ENCODE measurements at regions not wholly inside any gene's neighbourhood (a gene's known extent, or its start where the extent isn't known, plus 50 kb on each side); places are given as distances from the start of the nearest gene placed in this dataset.

- FAIRE-seq (no peak), DNase-seq (ENCODE audit: insufficient read length, low spot score) (no peak)
Observed at GRCh38 chr12:30044206-30044605, 260.5 kb upstream of the TMTC1 start.

DNA sequence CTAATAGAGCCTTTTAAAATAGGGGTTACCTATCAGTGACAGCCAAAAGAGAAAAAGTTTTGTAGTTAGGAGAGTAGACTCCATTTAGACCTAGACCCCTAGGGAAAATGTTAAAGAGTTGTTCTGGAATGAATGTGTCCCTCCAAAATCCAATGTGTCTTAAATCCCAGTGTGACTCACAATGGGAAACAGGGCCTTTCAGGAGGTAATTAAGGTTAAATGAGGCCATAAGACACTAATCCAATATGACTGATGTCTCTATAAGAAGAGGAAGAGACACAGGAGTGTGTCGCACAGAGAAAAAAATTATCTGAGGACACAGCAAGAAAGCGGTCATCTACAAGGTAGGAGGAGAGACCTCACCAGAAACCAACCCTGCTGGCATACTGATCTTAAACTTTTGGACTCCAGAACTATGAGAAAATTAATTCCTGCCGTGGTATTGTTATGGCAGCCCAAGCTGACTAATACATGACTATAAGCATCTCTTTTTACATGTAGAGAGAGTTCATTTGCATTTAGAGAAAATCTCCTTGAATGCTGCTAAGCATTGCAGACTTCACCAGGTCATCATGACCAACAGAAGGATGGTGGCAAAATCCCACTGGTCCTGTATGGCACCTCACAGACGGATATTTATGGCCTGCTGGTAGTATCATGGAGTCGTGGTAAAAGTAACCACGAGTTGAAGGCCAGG lies 259.6 kb upstream of the TMTC1 start:
- no peak for DNase-seq (ENCODE audit: insufficient read length, low spot score)
- no peak for FAIRE-seq

- FAIRE-seq (no peak), DNase-seq (ENCODE audit: insufficient read length, low spot score) (no peak)
Observed at GRCh38 chr12:30041096-30041495, 257.4 kb upstream of the TMTC1 start.

DNA sequence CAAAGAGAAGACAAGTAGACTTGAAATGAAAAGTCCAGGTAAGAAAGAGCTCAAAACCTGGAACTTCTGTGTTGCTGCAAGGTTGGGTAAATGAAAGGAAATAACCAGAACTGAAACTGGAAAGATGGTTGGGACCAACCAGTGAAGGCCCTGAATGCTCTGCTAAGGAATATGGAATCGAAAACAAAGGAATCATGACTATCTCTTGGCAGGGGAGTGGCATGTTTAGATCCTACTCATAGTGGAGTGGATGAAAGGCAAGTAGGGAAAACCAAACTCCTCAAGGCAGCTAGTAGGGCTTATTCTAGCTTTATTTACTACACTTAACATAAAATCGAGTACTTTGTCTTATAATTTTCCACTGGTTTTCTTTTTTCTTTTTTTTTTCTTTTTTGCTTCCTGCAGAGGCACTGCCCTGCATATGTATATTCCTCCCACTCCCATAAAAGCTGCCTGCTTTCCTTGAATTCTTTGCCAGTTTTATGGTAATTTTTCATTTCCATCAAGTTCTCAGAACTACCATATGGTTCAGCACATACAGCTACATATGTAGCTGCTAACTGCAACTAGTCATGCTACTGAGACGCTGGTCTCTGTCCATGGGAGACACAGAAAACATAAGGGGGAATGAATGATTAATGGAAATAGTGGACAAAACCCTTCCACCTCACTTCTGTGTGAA lies 247.1 kb upstream of the TMTC1 start:
- FAIRE-seq = no peak

GRCh38 chr12:30026621-30027234 lies 243.0 kb upstream of the TMTC1 start:
- FAIRE-seq (no peak), DNase-seq (ENCODE audit: insufficient read length, low spot score) (no peak)

More for the DNA sequence above, 247.1 kb upstream of the TMTC1 start:
- DNase-seq (ENCODE audit: insufficient read length, low spot score) = no peak

GRCh38 chr12:30025317-30025716 lies 241.6 kb upstream of the TMTC1 start:
- FAIRE-seq = no peak
- no peak for DNase-seq (ENCODE audit: insufficient read length, low spot score)

GRCh38 chr12:30023186-30023585 lies 239.4 kb upstream of the TMTC1 start:
- FAIRE-seq = no peak
- DNase-seq (ENCODE audit: insufficient read length, low spot score) = no peak

GRCh38 chr12:30021051-30021833 lies 237.5 kb upstream of the TMTC1 start:
- no peak for DNase-seq (ENCODE audit: insufficient read length, low spot score)
- FAIRE-seq = no peak

DNA sequence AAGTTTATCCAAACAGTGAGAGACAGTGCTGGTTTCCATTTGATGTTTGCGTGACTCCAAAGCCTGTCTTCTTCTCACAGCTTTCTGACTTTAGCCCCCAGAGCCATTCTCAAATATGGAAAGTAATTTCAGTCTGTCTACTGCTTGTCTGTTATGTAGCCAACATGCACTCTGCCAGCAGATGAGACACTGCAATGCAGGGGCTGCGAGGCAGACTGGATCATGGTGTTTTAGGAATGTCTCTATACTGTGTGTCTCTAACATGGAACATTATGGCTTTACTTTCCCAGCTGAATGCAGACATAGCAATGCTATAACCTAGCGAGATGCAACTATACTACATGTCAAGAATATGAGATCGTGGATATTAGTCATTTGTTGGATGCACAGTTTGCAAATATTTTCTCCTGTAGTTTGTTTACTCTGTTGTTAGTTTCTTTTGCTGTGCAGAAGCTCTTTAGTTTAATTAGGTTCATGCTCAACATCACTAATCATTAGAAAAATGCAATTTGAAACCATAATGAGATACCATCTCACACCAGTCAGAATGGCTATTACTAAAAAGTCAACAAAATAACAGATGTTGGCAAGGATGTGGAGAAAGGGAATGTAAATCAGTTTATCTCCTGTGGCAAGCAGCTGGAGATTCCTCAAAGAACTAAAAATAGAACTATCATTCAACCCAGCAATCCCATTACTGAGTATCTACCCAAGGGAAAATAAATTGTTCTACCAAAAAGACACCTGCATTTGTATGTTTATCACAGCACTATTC lies 235.8 kb upstream of the TMTC1 start:
- DNase-seq (ENCODE audit: insufficient read length, low spot score) (no peak), FAIRE-seq (no peak)

- no peak for FAIRE-seq
- no peak for DNase-seq (ENCODE audit: insufficient read length, low spot score)
Observed at GRCh38 chr12:30016540-30017055, 232.9 kb upstream of the TMTC1 start.

GRCh38 chr12:30015631-30016337 lies 232.0 kb upstream of the TMTC1 start:
- no peak for FAIRE-seq

GRCh38 chr12:30014991-30015390 lies 231.2 kb upstream of the TMTC1 start:
- no peak for DNase-seq (ENCODE audit: insufficient read length, low spot score)
- no peak for FAIRE-seq

More at GRCh38 chr12:30015631-30016337, 232.0 kb upstream of the TMTC1 start:
- DNase-seq (ENCODE audit: insufficient read length, low spot score) = no peak

DNA sequence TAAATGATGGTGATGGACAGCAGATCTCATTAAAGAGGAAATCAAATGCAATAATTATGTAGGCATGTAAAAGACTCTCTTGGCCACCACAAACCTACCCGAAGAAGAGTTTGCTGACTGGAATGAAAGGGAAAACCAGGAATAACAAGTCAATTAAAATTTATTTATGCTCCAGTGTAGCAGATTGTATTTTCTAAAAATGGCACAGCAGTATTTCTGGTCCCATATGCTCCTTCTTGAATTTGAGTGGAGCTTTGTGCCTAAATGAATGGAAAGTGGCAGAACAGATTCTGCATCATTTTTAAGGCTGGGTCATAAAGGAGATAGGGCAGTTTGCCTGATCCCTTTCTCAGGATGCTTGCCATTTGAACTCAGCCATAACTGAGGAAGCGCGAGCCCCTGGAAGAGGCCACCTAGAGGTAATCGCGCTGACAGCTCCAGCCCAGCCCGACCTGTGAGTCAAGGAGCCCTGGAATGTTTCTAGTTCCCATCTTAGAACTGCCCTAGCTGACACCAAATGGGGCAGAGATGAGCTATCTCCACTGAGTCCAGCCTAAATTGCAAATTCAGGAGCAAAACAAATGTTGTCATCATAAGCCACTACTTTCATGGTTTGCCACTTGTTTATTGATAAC lies 229.2 kb upstream of the TMTC1 start:
- FAIRE-seq (no peak), DNase-seq (ENCODE audit: insufficient read length, low spot score) (no peak)

- FAIRE-seq (no peak), DNase-seq (ENCODE audit: insufficient read length, low spot score) (no peak)
Observed at GRCh38 chr12:30010071-30011052, 226.6 kb upstream of the TMTC1 start.

DNA sequence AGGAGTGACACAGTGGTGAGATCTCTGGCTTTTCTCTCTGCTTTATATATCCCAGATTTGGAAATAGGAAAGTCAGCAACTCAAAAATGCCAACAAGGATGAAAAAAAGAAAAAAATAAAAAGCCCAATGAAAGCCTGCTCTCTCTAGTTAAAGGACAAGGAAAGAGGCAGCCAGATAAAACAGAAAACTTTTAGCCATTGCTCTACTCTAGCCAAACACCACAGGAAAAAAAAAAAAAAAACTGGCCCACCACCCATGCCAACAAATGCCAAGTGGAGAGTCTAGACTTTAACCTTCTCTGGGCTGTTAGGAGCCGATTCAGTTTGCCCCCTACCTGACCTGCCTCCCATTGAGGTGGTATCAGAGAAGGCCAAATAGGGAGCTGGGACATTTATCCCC lies 222.3 kb upstream of the TMTC1 start:
- FAIRE-seq (no peak), DNase-seq (ENCODE audit: insufficient read length, low spot score) (no peak)

- FAIRE-seq = no peak
- DNase-seq (ENCODE audit: insufficient read length, low spot score) = no peak
Observed at GRCh38 chr12:30003321-30003720, 219.6 kb upstream of the TMTC1 start.

DNA sequence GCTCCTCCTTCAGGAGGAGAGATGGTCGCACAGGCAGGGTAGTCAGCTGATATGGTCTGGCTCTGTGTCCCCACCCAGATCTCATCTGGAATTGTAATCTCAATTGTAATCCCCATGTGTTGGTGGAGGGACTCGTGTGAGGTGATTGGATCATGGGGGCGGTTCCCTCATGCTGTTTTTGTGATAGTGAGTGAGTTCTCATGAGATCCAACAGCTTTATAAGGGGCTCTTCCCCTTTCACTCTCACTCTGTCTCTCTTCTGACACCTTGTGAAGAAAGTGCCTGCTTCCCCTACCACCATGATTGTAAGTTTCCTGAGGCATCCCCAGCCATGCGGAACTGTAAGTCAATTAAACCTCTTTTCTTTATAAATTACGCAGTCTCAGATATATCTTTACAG lies 218.9 kb upstream of the TMTC1 start:
- no peak for FAIRE-seq
- no peak for DNase-seq (ENCODE audit: insufficient read length, low spot score)

DNA sequence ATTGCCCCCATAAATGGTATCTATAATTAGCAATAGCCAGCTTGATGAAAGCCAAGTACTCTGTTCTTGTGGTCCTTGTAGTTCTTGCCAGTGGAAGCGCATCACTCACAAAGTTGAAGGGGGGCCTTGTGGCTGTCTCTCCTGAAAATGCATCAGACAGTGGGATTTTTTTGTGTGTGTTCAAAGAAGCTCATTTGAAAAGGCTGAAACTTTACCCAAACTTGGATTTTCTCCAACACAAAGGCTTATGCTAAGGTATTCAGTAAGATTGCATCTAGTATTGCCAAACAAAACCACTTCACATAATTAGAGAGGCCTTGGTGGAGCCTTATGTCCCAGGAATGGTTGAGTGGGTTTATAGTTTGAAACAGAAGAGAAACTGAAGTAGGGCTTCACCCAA lies 216.7 kb upstream of the TMTC1 start:
- DNase-seq (ENCODE audit: insufficient read length, low spot score) (no peak), FAIRE-seq (no peak)

Measured in GM19239 (cell line).